GM23338 (cell line): ENCODE measurements at regions not wholly inside any gene's neighbourhood (a gene's known extent, or its start where the extent isn't known, plus 50 kb on each side); places are given as distances from the start of the nearest gene placed in this dataset.

Experiments
- ATAC-seq: fragments of 200-7000 bp; cut with Tn5 transposase; 3 replicates; pipeline ENCODE4 v1.9.1; 2020
- DNase-seq: peaks from one replicate; pipeline ENCODE4 v3.0.0-alpha.2; 2015; ENCODE audit warnings: low spot score
- H2AFZ ChIP-seq: fragments of 200-600 bp; sonication (generic); 2 replicates; pipeline ENCODE4 v1.8.0; 2016; ENCODE audit warnings: antibody characterized with exemption, mild to moderate bottlenecking, moderate library complexity
- H3F3A ChIP-seq: fragments of 200-600 bp; sonication (generic); replicated peaks from 2 replicates; pipeline ENCODE4 v1.8.0; 2017; ENCODE audit warnings: antibody characterized with exemption, mixed run types, low read depth
- H3K27ac ChIP-seq: fragments of 200-600 bp; sonication (generic); 2 replicates; pipeline ENCODE4 v1.6.1; 2016; ENCODE audit warnings: low read depth
- H3K27me3 ChIP-seq: fragments of 200-600 bp; sonication (generic); 2 replicates; pipeline ENCODE4 v1.8.0; 2016; ENCODE audit warnings: mild to moderate bottlenecking, mixed run types, moderate library complexity; ENCODE audit not compliant: insufficient read depth
- H3K36me3 ChIP-seq: fragments of 200-600 bp; sonication (generic); 2 replicates; pipeline ENCODE4 v1.8.0; 2016; ENCODE audit warnings: mild to moderate bottlenecking; ENCODE audit not compliant: insufficient read depth
- H3K4me1 ChIP-seq: fragments of 200-600 bp; sonication (generic); 2 replicates; pipeline ENCODE4 v1.8.0; 2016; ENCODE audit warnings: mild to moderate bottlenecking, moderate library complexity; ENCODE audit not compliant: insufficient read depth
- H3K4me2 ChIP-seq: fragments of 200-600 bp; sonication (generic); 2 replicates; pipeline ENCODE4 v1.7.1; 2017; ENCODE audit warnings: mixed run types
- H3K4me3 ChIP-seq: fragments of 200-600 bp; sonication (generic); 2 replicates; pipeline ENCODE4 v1.6.1; 2016; ENCODE audit warnings: mixed run types
- H3K79me2 ChIP-seq: fragments of 200-600 bp; sonication (generic); replicated peaks from 2 replicates; pipeline ENCODE4 v1.8.0; 2017; ENCODE audit warnings: mild to moderate bottlenecking; ENCODE audit not compliant: insufficient read depth
- H3K9me2 ChIP-seq: fragments of 200-600 bp; sonication (generic); 2 replicates; pipeline ENCODE4 v1.8.0; 2017; ENCODE audit not compliant: insufficient read depth
- H4K20me1 ChIP-seq: fragments of 200-600 bp; sonication (generic); replicated peaks from 2 replicates; pipeline ENCODE4 v1.8.0; 2017; ENCODE audit warnings: mild to moderate bottlenecking; ENCODE audit not compliant: insufficient read depth
- H3K27ac Mint-ChIP-seq: 2 replicates; pipeline ENCODE4 v1.8.0; 2020; ENCODE audit warnings: inconsistent platforms, mild to moderate bottlenecking, moderate library complexity, mixed read lengths
- H3K27me3 Mint-ChIP-seq: 3 replicates; pipeline ENCODE4 v1.8.0; 2022; ENCODE audit warnings: low read depth, mild to moderate bottlenecking, moderate library complexity, mixed read lengths, inconsistent platforms; ENCODE audit not compliant: insufficient read depth, poor library complexity
- H3K36me3 Mint-ChIP-seq: 3 replicates; pipeline ENCODE4 v1.8.0; 2021; ENCODE audit warnings: low read depth, mild to moderate bottlenecking, inconsistent platforms, moderate library complexity, mixed read lengths
- H3K4me1 Mint-ChIP-seq: 3 replicates; pipeline ENCODE4 v1.8.0; 2020; ENCODE audit warnings: mild to moderate bottlenecking, inconsistent platforms, mixed read lengths
- H3K4me3 Mint-ChIP-seq: 3 replicates; pipeline ENCODE4 v1.8.0; 2021; ENCODE audit warnings: moderate library complexity, mild to moderate bottlenecking, inconsistent platforms, mixed read lengths
- H3K9me3 Mint-ChIP-seq: 3 replicates; pipeline ENCODE4 v1.8.0; 2020; ENCODE audit warnings: moderate library complexity, mild to moderate bottlenecking, inconsistent platforms, mixed read lengths
- CREB1 ChIP-seq: fragments of 250-450 bp; sonication (Bioruptor Pico); IDR thresholded peaks from 2 replicates; pipeline ENCODE4 v1.5.0; 2020; ENCODE audit warnings: low read depth, mild to moderate bottlenecking, moderate library complexity
- EZH2 ChIP-seq: fragments of 200-600 bp; sonication (generic); IDR thresholded peaks from one replicate; pipeline ENCODE4 v1.8.0; 2017; ENCODE audit warnings: antibody characterized with exemption, mild to moderate bottlenecking, low read depth; ENCODE audit not compliant: unreplicated experiment
- EZH2phosphoT487 ChIP-seq: fragments of 200-600 bp; sonication (generic); IDR thresholded peaks from one replicate; pipeline ENCODE4 v1.8.1; 2018; ENCODE audit warnings: antibody characterized with exemption; ENCODE audit not compliant: unreplicated experiment
- JUNB ChIP-seq: IDR thresholded peaks from one replicate; pipeline ENCODE4 v1.6.1; 2016; ENCODE audit warnings: antibody characterized with exemption; ENCODE audit not compliant: unreplicated experiment
- NANOG ChIP-seq: IDR thresholded peaks from 2 replicates; pipeline ENCODE4 v1.6.1; 2016; ENCODE audit warnings: antibody characterized with exemption, borderline replicate concordance
- POLR2AphosphoS5 ChIP-seq: IDR thresholded peaks from 2 replicates; pipeline ENCODE4 v1.6.1; 2016; ENCODE audit warnings: antibody characterized with exemption, low read depth
- STAT1 ChIP-seq: IDR thresholded peaks from one replicate; pipeline ENCODE4 v1.6.1; 2016; ENCODE audit warnings: antibody characterized with exemption; ENCODE audit not compliant: unreplicated experiment
- ZNF114 ChIP-seq: fragments of 250-450 bp; sonication (Bioruptor Pico); IDR thresholded peaks from 2 replicates; pipeline ENCODE4 v1.5.0; 2020; ENCODE audit warnings: mild to moderate bottlenecking, moderate library complexity
- ZNF331 ChIP-seq: fragments of 250-450 bp; sonication (Bioruptor Pico); IDR thresholded peaks from 2 replicates; pipeline ENCODE4 v1.5.0; 2020; ENCODE audit warnings: low read depth, mild to moderate bottlenecking, moderate library complexity
- TF ChIP-seq, protein P1 (sequence below), 2 experiments: fragments of 200-600 bp in 1 of 2; sonication (generic) in 1 of 2; conservative IDR thresholded peaks; 2 replicates each; pipeline versions ENCODE4 v1.5.1 to v1.6.1; 2016 to 2017; ENCODE audit warnings: antibody characterized with exemption in 2 of 2, low read depth in 2 of 2, mild to moderate bottlenecking in 2 of 2, moderate library complexity in 1 of 2
- TF ChIP-seq, protein P2 (sequence below): IDR thresholded peaks from 2 replicates; pipeline ENCODE4 v1.6.1; 2016; ENCODE audit warnings: antibody characterized with exemption
- TF ChIP-seq, protein P3 (sequence below): IDR thresholded peaks from one replicate; pipeline ENCODE4 v1.6.1; 2018; ENCODE audit warnings: antibody characterized with exemption; ENCODE audit not compliant: unreplicated experiment
- TF ChIP-seq, protein P4 (sequence below): fragments of 250-450 bp; sonication (Bioruptor Pico); IDR thresholded peaks from 2 replicates; pipeline ENCODE4 v1.5.0; 2020; ENCODE audit warnings: mild to moderate bottlenecking, moderate library complexity

DNA sequence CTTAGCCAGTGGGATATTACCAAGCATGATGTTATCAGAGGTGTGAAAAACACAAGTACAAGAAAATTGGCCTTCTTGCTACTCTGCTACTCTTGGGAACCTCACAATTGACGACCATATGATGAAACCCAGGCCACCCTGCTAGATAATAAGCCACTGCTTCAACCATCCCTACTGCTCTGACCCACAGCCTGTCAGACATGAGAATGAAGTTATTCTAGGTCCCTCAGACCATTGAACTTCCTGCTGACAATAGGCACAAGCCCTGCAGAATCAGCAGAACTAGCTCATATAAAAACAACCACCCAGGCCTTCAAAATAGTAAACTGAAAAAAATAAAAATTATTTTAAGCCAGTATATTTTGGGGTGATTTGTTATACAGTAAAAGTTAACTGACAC lies 559.9 kb downstream of the KCTD12 start:
- H3K4me1 Mint-ChIP-seq, result no peaks in the 10 kb centered on the region
- TF ChIP-seq NANOG (no peak), JUNB (no peak), STAT1 (no peak), ZNF114 (no peak), EZH2 (no peak), POLR2AphosphoS5 (no peak), ZNF331 (CRISPR knock-in tag) (no peak), EZH2phosphoT487 (no peak), CREB1 (CRISPR knock-in tag) (no peak)
- TF ChIP-seq, protein P1, sequence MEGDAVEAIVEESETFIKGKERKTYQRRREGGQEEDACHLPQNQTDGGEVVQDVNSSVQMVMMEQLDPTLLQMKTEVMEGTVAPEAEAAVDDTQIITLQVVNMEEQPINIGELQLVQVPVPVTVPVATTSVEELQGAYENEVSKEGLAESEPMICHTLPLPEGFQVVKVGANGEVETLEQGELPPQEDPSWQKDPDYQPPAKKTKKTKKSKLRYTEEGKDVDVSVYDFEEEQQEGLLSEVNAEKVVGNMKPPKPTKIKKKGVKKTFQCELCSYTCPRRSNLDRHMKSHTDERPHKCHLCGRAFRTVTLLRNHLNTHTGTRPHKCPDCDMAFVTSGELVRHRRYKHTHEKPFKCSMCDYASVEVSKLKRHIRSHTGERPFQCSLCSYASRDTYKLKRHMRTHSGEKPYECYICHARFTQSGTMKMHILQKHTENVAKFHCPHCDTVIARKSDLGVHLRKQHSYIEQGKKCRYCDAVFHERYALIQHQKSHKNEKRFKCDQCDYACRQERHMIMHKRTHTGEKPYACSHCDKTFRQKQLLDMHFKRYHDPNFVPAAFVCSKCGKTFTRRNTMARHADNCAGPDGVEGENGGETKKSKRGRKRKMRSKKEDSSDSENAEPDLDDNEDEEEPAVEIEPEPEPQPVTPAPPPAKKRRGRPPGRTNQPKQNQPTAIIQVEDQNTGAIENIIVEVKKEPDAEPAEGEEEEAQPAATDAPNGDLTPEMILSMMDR (conservative IDR thresholded peaks at IDR 0.05; ENCODE audit: low read depth in 2 of 2), result no peak
- TF ChIP-seq, protein P2, sequence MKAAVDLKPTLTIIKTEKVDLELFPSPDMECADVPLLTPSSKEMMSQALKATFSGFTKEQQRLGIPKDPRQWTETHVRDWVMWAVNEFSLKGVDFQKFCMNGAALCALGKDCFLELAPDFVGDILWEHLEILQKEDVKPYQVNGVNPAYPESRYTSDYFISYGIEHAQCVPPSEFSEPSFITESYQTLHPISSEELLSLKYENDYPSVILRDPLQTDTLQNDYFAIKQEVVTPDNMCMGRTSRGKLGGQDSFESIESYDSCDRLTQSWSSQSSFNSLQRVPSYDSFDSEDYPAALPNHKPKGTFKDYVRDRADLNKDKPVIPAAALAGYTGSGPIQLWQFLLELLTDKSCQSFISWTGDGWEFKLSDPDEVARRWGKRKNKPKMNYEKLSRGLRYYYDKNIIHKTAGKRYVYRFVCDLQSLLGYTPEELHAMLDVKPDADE, result no peak
- TF ChIP-seq, protein P3, sequence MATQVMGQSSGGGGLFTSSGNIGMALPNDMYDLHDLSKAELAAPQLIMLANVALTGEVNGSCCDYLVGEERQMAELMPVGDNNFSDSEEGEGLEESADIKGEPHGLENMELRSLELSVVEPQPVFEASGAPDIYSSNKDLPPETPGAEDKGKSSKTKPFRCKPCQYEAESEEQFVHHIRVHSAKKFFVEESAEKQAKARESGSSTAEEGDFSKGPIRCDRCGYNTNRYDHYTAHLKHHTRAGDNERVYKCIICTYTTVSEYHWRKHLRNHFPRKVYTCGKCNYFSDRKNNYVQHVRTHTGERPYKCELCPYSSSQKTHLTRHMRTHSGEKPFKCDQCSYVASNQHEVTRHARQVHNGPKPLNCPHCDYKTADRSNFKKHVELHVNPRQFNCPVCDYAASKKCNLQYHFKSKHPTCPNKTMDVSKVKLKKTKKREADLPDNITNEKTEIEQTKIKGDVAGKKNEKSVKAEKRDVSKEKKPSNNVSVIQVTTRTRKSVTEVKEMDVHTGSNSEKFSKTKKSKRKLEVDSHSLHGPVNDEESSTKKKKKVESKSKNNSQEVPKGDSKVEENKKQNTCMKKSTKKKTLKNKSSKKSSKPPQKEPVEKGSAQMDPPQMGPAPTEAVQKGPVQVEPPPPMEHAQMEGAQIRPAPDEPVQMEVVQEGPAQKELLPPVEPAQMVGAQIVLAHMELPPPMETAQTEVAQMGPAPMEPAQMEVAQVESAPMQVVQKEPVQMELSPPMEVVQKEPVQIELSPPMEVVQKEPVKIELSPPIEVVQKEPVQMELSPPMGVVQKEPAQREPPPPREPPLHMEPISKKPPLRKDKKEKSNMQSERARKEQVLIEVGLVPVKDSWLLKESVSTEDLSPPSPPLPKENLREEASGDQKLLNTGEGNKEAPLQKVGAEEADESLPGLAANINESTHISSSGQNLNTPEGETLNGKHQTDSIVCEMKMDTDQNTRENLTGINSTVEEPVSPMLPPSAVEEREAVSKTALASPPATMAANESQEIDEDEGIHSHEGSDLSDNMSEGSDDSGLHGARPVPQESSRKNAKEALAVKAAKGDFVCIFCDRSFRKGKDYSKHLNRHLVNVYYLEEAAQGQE, result no peak
- TF ChIP-seq, protein P4, sequence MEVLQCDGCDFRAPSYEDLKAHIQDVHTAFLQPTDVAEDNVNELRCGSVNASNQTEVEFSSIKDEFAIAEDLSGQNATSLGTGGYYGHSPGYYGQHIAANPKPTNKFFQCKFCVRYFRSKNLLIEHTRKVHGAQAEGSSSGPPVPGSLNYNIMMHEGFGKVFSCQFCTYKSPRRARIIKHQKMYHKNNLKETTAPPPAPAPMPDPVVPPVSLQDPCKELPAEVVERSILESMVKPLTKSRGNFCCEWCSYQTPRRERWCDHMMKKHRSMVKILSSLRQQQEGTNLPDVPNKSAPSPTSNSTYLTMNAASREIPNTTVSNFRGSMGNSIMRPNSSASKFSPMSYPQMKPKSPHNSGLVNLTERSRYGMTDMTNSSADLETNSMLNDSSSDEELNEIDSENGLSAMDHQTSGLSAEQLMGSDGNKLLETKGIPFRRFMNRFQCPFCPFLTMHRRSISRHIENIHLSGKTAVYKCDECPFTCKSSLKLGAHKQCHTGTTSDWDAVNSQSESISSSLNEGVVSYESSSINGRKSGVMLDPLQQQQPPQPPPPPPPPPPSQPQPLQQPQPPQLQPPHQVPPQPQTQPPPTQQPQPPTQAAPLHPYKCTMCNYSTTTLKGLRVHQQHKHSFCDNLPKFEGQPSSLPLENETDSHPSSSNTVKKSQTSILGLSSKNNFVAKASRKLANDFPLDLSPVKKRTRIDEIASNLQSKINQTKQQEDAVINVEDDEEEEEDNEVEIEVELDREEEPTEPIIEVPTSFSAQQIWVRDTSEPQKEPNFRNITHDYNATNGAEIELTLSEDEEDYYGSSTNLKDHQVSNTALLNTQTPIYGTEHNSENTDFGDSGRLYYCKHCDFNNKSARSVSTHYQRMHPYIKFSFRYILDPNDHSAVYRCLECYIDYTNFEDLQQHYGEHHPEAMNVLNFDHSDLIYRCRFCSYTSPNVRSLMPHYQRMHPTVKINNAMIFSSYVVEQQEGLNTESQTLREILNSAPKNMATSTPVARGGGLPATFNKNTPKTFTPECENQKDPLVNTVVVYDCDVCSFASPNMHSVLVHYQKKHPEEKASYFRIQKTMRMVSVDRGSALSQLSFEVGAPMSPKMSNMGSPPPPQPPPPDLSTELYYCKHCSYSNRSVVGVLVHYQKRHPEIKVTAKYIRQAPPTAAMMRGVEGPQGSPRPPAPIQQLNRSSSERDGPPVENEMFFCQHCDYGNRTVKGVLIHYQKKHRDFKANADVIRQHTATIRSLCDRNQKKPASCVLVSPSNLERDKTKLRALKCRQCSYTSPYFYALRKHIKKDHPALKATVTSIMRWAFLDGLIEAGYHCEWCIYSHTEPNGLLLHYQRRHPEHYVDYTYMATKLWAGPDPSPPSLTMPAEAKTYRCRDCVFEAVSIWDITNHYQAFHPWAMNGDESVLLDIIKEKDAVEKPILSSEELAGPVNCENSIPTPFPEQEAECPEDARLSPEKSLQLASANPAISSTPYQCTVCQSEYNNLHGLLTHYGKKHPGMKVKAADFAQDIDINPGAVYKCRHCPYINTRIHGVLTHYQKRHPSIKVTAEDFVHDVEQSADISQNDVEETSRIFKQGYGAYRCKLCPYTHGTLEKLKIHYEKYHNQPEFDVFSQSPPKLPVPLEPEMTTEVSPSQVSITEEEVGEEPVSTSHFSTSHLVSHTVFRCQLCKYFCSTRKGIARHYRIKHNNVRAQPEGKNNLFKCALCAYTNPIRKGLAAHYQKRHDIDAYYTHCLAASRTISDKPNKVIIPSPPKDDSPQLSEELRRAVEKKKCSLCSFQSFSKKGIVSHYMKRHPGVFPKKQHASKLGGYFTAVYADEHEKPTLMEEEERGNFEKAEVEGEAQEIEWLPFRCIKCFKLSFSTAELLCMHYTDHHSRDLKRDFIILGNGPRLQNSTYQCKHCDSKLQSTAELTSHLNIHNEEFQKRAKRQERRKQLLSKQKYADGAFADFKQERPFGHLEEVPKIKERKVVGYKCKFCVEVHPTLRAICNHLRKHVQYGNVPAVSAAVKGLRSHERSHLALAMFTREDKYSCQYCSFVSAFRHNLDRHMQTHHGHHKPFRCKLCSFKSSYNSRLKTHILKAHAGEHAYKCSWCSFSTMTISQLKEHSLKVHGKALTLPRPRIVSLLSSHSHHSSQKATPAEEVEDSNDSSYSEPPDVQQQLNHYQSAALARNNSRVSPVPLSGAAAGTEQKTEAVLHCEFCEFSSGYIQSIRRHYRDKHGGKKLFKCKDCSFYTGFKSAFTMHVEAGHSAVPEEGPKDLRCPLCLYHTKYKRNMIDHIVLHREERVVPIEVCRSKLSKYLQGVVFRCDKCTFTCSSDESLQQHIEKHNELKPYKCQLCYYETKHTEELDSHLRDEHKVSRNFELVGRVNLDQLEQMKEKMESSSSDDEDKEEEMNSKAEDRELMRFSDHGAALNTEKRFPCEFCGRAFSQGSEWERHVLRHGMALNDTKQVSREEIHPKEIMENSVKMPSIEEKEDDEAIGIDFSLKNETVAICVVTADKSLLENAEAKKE (CRISPR knock-in tag), result no peak
- no peaks in the 10 kb centered on the region for H3K36me3 Mint-ChIP-seq
- no peak overlapping the region for H3K4me3 Mint-ChIP-seq
- no peaks in the 10 kb centered on the region for H3K27me3 ChIP-seq
- no peak overlapping the region for H3K4me3 ChIP-seq
- H3K9me2 ChIP-seq, result peaks cover 11% of the 10 kb centered on the region; the same call in 1 of the 2 replicates
- no peak for DNase-seq
- no peak for ATAC-seq
- no peaks in the 10 kb centered on the region for H3K4me1 ChIP-seq
- H3K79me2 ChIP-seq, result no peaks in the 10 kb centered on the region
- H3K9me3 Mint-ChIP-seq, result no peaks in the 10 kb centered on the region
- H3F3A ChIP-seq, result no peaks in the 10 kb centered on the region
- H3K36me3 ChIP-seq, result no peaks in the 10 kb centered on the region
- no peak overlapping the region for H3K4me2 ChIP-seq
- no peaks in the 10 kb centered on the region for H3K27me3 Mint-ChIP-seq
- H2AFZ ChIP-seq, result no peak overlapping the region
- no peak overlapping the region for H3K27ac Mint-ChIP-seq
- H3K27ac ChIP-seq, result no peak overlapping the region
- H4K20me1 ChIP-seq, result no peaks in the 10 kb centered on the region
